Right lobe of liver (tissue), 6 donors: ENCODE measurements at regions not wholly inside any gene's neighbourhood (a gene's known extent, or its start where the extent isn't known, plus 50 kb on each side); places are given as distances from the start of the nearest gene placed in this dataset.
"Not testable (repeated sequence)": the region's sequence is repeated elsewhere in the genome, so short reads cannot be mapped to it uniquely, and the experiment has no call there.

ENCODE experiments used
- ATAC-seq, 4 donors: fragments of 200-7000 bp; cut with Tn5 transposase; one replicate each; pipeline ENCODE4 v1.9.1; 2020; ENCODE audit warnings: mild to moderate bottlenecking in 4 of 4, moderate library complexity in 4 of 4
- DNase-seq, 3 donors: peaks; one replicate each; pipeline ENCODE4 v3.0.0-alpha.2; 2020
- H3K27ac ChIP-seq, 3 donors: fragments of 200-600 bp; one replicate each; pipeline ENCODE4 v1.8.0; 2022
- H3K27me3 ChIP-seq, 2 donors: fragments of 200-600 bp; one replicate each; pipeline ENCODE4 v1.8.0; 2022
- H3K36me3 ChIP-seq, 4 donors: fragments of 200-600 bp; sonication (generic) in 1 of 4; one replicate each; pipeline versions ENCODE4 v1.5.1 to v1.8.0; 2017 to 2022; ENCODE audit warnings: control low read depth in 1 of 4
- H3K4me1 ChIP-seq, 4 donors: fragments of 200-600 bp; sonication (generic) in 1 of 4; one replicate each; pipeline versions ENCODE4 v1.5.1 to v1.8.0; 2017 to 2022; ENCODE audit warnings: control low read depth in 1 of 4
- H3K4me3 ChIP-seq, 3 donors: fragments of 200-600 bp; one replicate each; pipeline ENCODE4 v1.8.0; 2022
- H3K9me3 ChIP-seq, 4 donors: fragments of 200-600 bp; sonication (generic) in 1 of 4; one replicate each; pipeline versions ENCODE4 v1.5.1 to v1.8.0; 2017 to 2022; ENCODE audit warnings: control low read depth in 1 of 4
- CTCF ChIP-seq, 4 donors: fragments of 200-600 bp in 3 of 4; fragments of 450-650 bp in 1 of 4; IDR thresholded peaks; one replicate each; pipeline versions ENCODE4 v1.5.1 to v1.8.0; 2016 to 2022; ENCODE audit warnings: antibody characterized with exemption in 4 of 4, mild to moderate bottlenecking in 2 of 4
- POLR2A ChIP-seq: fragments of 450-650 bp; IDR thresholded peaks from one replicate; pipeline ENCODE4 v1.6.1; 2017; ENCODE audit warnings: antibody characterized with exemption, mild to moderate bottlenecking
- WGBS: methylation state at CpG from one replicate; pipeline ENCODE4 v1.1.6; 2018; ENCODE audit warnings: low coverage, low lambda C conversion rate; ENCODE audit not compliant: insufficient coverage; ENCODE audit errors: missing lambda C conversion rate; 5-methylcytosine and 5-hydroxymethylcytosine counted together
- intact Hi-C, 2 donors: fragments of 100-400 bp; cut with DNase I; formaldehyde crosslinking; loops; one replicate each; pipeline versions ENCODE4 v1.11.2 to v1.14.1; 2022
- donor health status: DM: no; HTN: yes; CAD: no.
- donor health status: DM: no; HTN: no; CAD: no.
- donor health status: DM: no; HTN: no; CAD: no.
- donor health status: DM: no; HTN: yes; CAD: no.
- donor health status: DM: no; HTN: yes; CAD: no.

GRCh38 chr6:11847515-11848345 lies 69.1 kb upstream of the ADTRP start:
- no peak overlapping the region for H3K27ac ChIP-seq
- intact Hi-C loops: no loop called here
- H3K27me3 ChIP-seq: no peaks in the 10 kb centered on the region
- no peak for TF ChIP-seq CTCF (IDR thresholded peaks at IDR 0.05)
- no peak for TF ChIP-seq POLR2A
- H3K9me3 ChIP-seq: no peaks in the 10 kb centered on the region
- no peak overlapping the region for H3K4me3 ChIP-seq
- H3K4me1 ChIP-seq: peaks cover 0 to 26% (median under 1%) of the 10 kb centered on the region in 4 donors
- no peak for ATAC-seq
- WGBS: 75% methylated on average over 6 of the region's 6 CpGs
- DNase-seq: no peak
- H3K36me3 ChIP-seq: no peaks in the 10 kb centered on the region

- DNase-seq, H3K27ac ChIP-seq, H3K9me3 ChIP-seq, H3K36me3 ChIP-seq, H3K27me3 ChIP-seq, H3K4me3 ChIP-seq, ATAC-seq, intact Hi-C loops: not testable (repeated sequence)
- 100% methylated on average over 2 of the region's 2 CpGs for WGBS
- peaks cover 0 to 21% (median 0%) of the 10 kb centered on the region in 4 donors for H3K4me1 ChIP-seq
Measured at GRCh38 chr6:11847068-11847467, 68.5 kb upstream of the ADTRP start.

GRCh38 chr6:11845664-11846577 lies 67.3 kb upstream of the ADTRP start:
- no peak for TF ChIP-seq CTCF (IDR thresholded peaks at IDR 0.05)
- no peak for TF ChIP-seq POLR2A
- peak in 3 of 4 donors; percentile 35 to 63 (median 47) for ATAC-seq
- intact Hi-C loops: no loop called here
- Histone ChIP-seq H3K27ac (no peak overlapping the region), H3K9me3 (no peaks in the 10 kb centered on the region), H3K36me3 (no peaks in the 10 kb centered on the region), H3K4me3 (no peak overlapping the region), H3K27me3 (no peaks in the 10 kb centered on the region), H3K4me1 (peaks cover 0 to 21% (median 0%) of the 10 kb centered on the region in 4 donors)
- DNase-seq: no peak
- 78% methylated on average over 5 of the region's 5 CpGs for WGBS

GRCh38 chr6:11842795-11843194 lies 64.2 kb upstream of the ADTRP start:
- intact Hi-C loops, H3K36me3 ChIP-seq, DNase-seq, ATAC-seq, H3K9me3 ChIP-seq, H3K27ac ChIP-seq, H3K27me3 ChIP-seq, H3K4me3 ChIP-seq: not testable (repeated sequence)
- H3K4me1 ChIP-seq: peaks cover 0 to 11% (median 0%) of the 10 kb centered on the region in 4 donors
- WGBS: 90% methylated on average over 3 of the region's 3 CpGs

GRCh38 chr6:11835065-11835464 lies 56.5 kb upstream of the ADTRP start:
- H3K27me3 ChIP-seq: no peaks in the 10 kb centered on the region
- WGBS: 68% methylated on average over 2 of the region's 2 CpGs
- TF ChIP-seq POLR2A (no peak), CTCF (IDR thresholded peaks at IDR 0.05) (no peak)
- ATAC-seq (peak in 2 of 4 donors; percentile 34 to 57), DNase-seq (no peak)
- H3K27ac ChIP-seq: no peak overlapping the region
- intact Hi-C loops: no loop called here
- H3K4me3 ChIP-seq: no peak overlapping the region
- no peaks in the 10 kb centered on the region for H3K9me3 ChIP-seq
- H3K36me3 ChIP-seq: no peaks in the 10 kb centered on the region
- H3K4me1 ChIP-seq: peaks cover 0 to 19% (median 3%) of the 10 kb centered on the region in 4 donors
